Mesendoderm (in vitro differentiated cells): ENCODE measurements at regions not wholly inside any gene's neighbourhood (a gene's known extent, or its start where the extent isn't known, plus 50 kb on each side); places are given as distances from the start of the nearest gene placed in this dataset.

Source experiments
- DNase-seq: peaks from one replicate; pipeline ENCODE4 v3.0.0; 2013
- H2AK5ac ChIP-seq: 2 replicates; pipeline ENCODE4 v1.6.1; 2013; ENCODE audit warnings: low read length, inconsistent platforms
- H2BK120ac ChIP-seq: 2 replicates; pipeline ENCODE4 v1.6.1; 2013; ENCODE audit warnings: low read depth, mild to moderate bottlenecking, low read length, moderate library complexity, mixed read lengths
- H2BK15ac ChIP-seq: replicated peaks from 2 replicates; pipeline ENCODE4 v1.6.1; 2013; ENCODE audit warnings: low read depth, mild to moderate bottlenecking, moderate library complexity
- H2BK5ac ChIP-seq: 2 replicates; pipeline ENCODE4 v1.6.1; 2013; ENCODE audit warnings: low read length, inconsistent platforms
- H3K18ac ChIP-seq: 2 replicates; pipeline ENCODE4 v1.6.1; 2013; ENCODE audit warnings: mild to moderate bottlenecking, low read length, mixed read lengths
- H3K23ac ChIP-seq: one replicate; pipeline ENCODE4 v1.6.1; 2013; ENCODE audit warnings: low read length
- H3K27ac ChIP-seq: 2 replicates; pipeline ENCODE4 v1.5.1; 2013; ENCODE audit warnings: low read depth, mild to moderate bottlenecking, inconsistent platforms, low read length, moderate library complexity
- H3K27me3 ChIP-seq: 2 replicates; pipeline ENCODE4 v1.6.1; 2013; ENCODE audit warnings: low read length, control low read depth, mild to moderate bottlenecking, inconsistent platforms; ENCODE audit not compliant: insufficient read depth, poor library complexity
- H3K36me3 ChIP-seq: 2 replicates; pipeline ENCODE4 v1.6.1; 2013; ENCODE audit warnings: low read length, inconsistent platforms; ENCODE audit not compliant: control insufficient read depth, insufficient read depth
- H3K4ac ChIP-seq: one replicate; pipeline ENCODE4 v1.6.1; 2013; ENCODE audit warnings: low read depth, mild to moderate bottlenecking, low read length, moderate library complexity
- H3K4me1 ChIP-seq: 2 replicates; pipeline ENCODE4 v1.6.1; 2013; ENCODE audit warnings: low read depth, low read length, inconsistent platforms; ENCODE audit not compliant: control insufficient read depth
- H3K4me2 ChIP-seq: 2 replicates; pipeline ENCODE4 v1.6.1; 2013; ENCODE audit warnings: low read length
- H3K4me3 ChIP-seq: 2 replicates; pipeline ENCODE4 v1.5.1; 2013; ENCODE audit warnings: mild to moderate bottlenecking, low read length
- H3K56ac ChIP-seq: one replicate; pipeline ENCODE4 v1.6.1; 2013; ENCODE audit warnings: low read length
- H3K79me1 ChIP-seq: 2 replicates; pipeline ENCODE4 v1.6.1; 2013; ENCODE audit warnings: low read length, inconsistent platforms
- H3K79me2 ChIP-seq: 2 replicates; pipeline ENCODE4 v1.6.1; 2013; ENCODE audit warnings: mild to moderate bottlenecking, low read length; ENCODE audit not compliant: control insufficient read depth, insufficient read depth
- H3K9ac ChIP-seq: 2 replicates; pipeline ENCODE4 v1.6.1; 2013; ENCODE audit warnings: low read length, inconsistent platforms
- H4K5ac ChIP-seq: one replicate; pipeline ENCODE4 v1.6.1; 2013; ENCODE audit warnings: low read length
- H4K8ac ChIP-seq: one replicate; pipeline ENCODE4 v1.6.1; 2013; ENCODE audit warnings: low read depth, mild to moderate bottlenecking, control low read depth, low read length, moderate library complexity
- WGBS: extraction: QIAGEN DNeasy Blood & Tissue Kit; methylation state at CpG from one replicate; pipeline ENCODE4 v1.1.7; 2013; ENCODE audit warnings: low lambda C conversion rate, missing lambda C conversion rate; ENCODE audit not compliant: insufficient coverage; ENCODE audit errors: extremely low coverage; 5-methylcytosine and 5-hydroxymethylcytosine counted together

DNA sequence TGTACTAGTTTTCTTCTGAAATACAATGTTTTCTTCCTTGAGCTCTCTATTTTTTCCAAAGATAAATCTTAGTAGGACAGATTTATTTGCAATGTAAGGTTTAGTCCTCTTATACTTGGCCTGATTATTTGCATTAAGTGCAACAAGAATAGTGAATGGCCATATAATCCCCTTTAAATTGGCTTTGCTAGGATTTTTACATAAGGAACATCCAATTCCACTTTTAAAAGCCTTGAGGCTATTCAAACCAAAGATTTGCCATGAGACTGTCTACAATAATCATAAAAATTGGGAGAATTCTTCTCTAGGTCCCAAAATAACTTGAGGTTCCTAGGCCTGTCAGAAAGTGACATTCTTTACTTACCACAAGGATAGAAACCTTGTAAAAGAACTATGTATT, 128.6 kb upstream of the THSD7A start:
- no peak overlapping the region for H2BK5ac ChIP-seq
- no peak overlapping the region for H3K4ac ChIP-seq
- no peak overlapping the region for H3K23ac ChIP-seq
- H3K27ac ChIP-seq = no peak overlapping the region
- no peak overlapping the region for H3K4me2 ChIP-seq
- no peak overlapping the region for H4K5ac ChIP-seq
- no peak overlapping the region for H3K9ac ChIP-seq
- no peak overlapping the region for H3K56ac ChIP-seq
- no peak overlapping the region for H3K4me3 ChIP-seq
- H3K79me1 ChIP-seq = no peaks in the 10 kb centered on the region
- no peaks in the 10 kb centered on the region for H3K79me2 ChIP-seq
- H3K36me3 ChIP-seq = no peaks in the 10 kb centered on the region
- H3K4me1 ChIP-seq = no peaks in the 10 kb centered on the region
- no peak overlapping the region for H2AK5ac ChIP-seq
- H2BK120ac ChIP-seq = no peak overlapping the region
- no peak overlapping the region for H2BK15ac ChIP-seq
- no peak overlapping the region for H3K18ac ChIP-seq
- no peak for DNase-seq
- no peak overlapping the region for H4K8ac ChIP-seq
- no peaks in the 10 kb centered on the region for H3K27me3 ChIP-seq

DNA sequence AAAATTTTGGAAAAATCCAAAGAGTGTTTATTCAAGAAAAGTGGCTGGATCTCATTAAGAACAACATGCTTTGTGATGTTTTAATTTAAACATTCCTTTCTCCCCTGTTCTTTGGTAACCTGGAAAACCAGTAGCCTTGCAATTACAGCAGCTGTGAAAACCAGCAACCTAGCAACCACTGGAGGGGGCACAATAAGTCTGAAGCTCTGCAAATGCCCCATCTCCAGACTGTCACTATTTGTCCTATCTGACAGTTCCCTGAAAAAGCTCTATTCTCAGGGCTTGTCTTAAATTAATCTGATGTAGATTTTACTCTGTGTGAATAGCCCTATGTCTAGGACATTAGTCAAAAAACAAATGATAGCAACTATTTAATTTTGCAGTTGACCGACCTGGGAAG, 137.6 kb upstream of the THSD7A start:
- Histone ChIP-seq H4K8ac (no peak overlapping the region), H3K36me3 (no peaks in the 10 kb centered on the region), H3K56ac (no peak overlapping the region), H3K27me3 (no peaks in the 10 kb centered on the region), H3K4ac (no peak overlapping the region), H3K18ac (no peak overlapping the region), H3K9ac (no peak overlapping the region), H3K4me1 (no peaks in the 10 kb centered on the region), H4K5ac (no peak overlapping the region), H2BK120ac (no peak overlapping the region), H2AK5ac (no peak overlapping the region), H3K79me1 (no peaks in the 10 kb centered on the region), H3K4me3 (no peak overlapping the region), H2BK5ac (no peak overlapping the region), H3K79me2 (no peaks in the 10 kb centered on the region), H3K23ac (no peak overlapping the region), H2BK15ac (no peak overlapping the region), H3K4me2 (no peak overlapping the region), H3K27ac (no peak overlapping the region)
- DNase-seq = peak; percentile 59
- WGBS = no CpG with 5 or more reads among the region's 1 CpG

DNA sequence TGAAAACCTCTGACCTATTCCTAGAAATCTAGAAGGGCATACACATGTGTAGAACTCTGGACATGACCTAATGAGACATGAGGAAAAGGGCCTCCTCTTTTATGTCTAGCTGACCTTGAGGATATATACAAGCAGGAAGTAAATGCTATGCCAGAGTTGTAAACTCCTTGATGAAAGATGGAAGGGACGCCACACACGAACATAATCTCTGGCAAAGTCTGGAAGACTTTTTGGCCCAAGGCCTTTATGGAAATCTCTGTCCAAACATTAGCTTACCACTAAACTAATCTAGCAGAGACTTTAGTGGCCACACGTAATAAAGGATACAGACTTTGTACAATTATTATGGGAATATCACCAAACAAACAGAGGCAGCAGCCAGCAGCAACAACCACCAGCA, 138.1 kb upstream of the THSD7A start:
- no peaks in the 10 kb centered on the region for H3K4me1 ChIP-seq
- no CpG with 5 or more reads among the region's 3 CpGs for WGBS
- H3K79me2 ChIP-seq = no peaks in the 10 kb centered on the region
- no peak for DNase-seq
- H3K4me3 ChIP-seq = no peak overlapping the region
- H2BK120ac ChIP-seq = no peak overlapping the region
- no peak overlapping the region for H4K8ac ChIP-seq
- no peak overlapping the region for H2AK5ac ChIP-seq
- no peaks in the 10 kb centered on the region for H3K27me3 ChIP-seq
- no peak overlapping the region for H3K18ac ChIP-seq
- H3K9ac ChIP-seq = no peak overlapping the region
- H4K5ac ChIP-seq = no peak overlapping the region
- H3K4me2 ChIP-seq = no peak overlapping the region
- H3K23ac ChIP-seq = no peak overlapping the region
- no peaks in the 10 kb centered on the region for H3K36me3 ChIP-seq
- H3K4ac ChIP-seq = no peak overlapping the region
- H2BK15ac ChIP-seq = no peak overlapping the region
- H3K27ac ChIP-seq = no peak overlapping the region
- H3K79me1 ChIP-seq = no peaks in the 10 kb centered on the region
- no peak overlapping the region for H3K56ac ChIP-seq
- no peak overlapping the region for H2BK5ac ChIP-seq

DNA sequence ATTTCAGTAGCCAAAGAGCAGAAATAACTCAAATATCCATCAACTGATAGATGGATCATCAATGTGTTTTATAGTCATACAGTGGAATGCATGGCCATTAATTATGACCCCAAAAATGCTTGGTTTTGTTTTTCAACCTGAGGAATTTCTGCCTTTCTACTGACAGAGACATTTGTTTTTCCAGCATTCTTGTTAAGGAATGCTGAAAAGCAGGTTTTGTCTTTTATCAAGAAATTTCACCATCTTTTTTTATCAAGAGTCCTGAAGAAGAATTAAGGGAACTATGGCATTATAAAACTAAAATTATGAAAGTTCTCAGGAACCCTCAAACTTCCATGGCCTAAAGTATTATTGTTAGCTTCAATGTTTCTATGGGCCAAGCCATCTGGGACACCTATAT, 153.4 kb upstream of the THSD7A start:
- Histone ChIP-seq H3K79me2 (no peaks in the 10 kb centered on the region), H3K4me3 (no peak overlapping the region), H3K36me3 (no peaks in the 10 kb centered on the region), H2BK15ac (no peak overlapping the region), H3K4ac (no peak overlapping the region), H2BK120ac (no peak overlapping the region), H3K4me2 (no peak overlapping the region), H4K8ac (no peak overlapping the region), H3K9ac (no peak overlapping the region), H2BK5ac (no peak overlapping the region), H3K27ac (no peak overlapping the region), H3K4me1 (no peaks in the 10 kb centered on the region), H4K5ac (no peak overlapping the region), H2AK5ac (no peak overlapping the region), H3K18ac (no peak overlapping the region), H3K56ac (no peak overlapping the region), H3K79me1 (no peaks in the 10 kb centered on the region), H3K23ac (no peak overlapping the region), H3K27me3 (no peaks in the 10 kb centered on the region)
- DNase-seq = peak; percentile 27

- no peaks in the 10 kb centered on the region for H3K4me1 ChIP-seq
- WGBS = no CpG with 5 or more reads among the region's 3 CpGs
These were observed 154.0 kb upstream of the THSD7A start for GRCh38 chr7:11985971-11986370.

DNA sequence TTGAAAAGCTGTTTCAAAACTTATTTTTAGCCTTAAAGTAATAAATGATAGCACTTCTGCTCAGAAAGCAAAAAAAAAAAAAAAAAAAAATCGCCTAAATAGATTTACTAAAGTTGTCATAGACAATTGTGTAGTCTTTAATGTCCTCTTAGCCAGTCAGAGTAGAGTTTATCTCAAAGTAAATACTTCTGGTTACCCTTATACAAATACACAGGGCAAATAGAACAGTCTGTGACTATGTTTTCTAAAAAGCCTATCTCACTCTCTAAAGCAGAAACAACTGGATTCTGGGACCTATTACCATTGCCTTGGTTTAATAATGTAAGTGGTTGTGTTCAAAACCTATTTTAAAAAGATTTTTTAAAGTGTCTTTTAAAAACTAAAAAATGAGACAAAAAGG, 156.2 kb upstream of the THSD7A start:
- no peak overlapping the region for H3K27ac ChIP-seq
- H3K4me2 ChIP-seq = no peak overlapping the region
- no peaks in the 10 kb centered on the region for H3K79me2 ChIP-seq
- no peak overlapping the region for H2AK5ac ChIP-seq
- H3K9ac ChIP-seq = no peak overlapping the region
- H4K8ac ChIP-seq = no peak overlapping the region
- H3K56ac ChIP-seq = no peak overlapping the region
- no peaks in the 10 kb centered on the region for H3K79me1 ChIP-seq
- H2BK15ac ChIP-seq = no peak overlapping the region
- H3K4me3 ChIP-seq = no peak overlapping the region
- H3K4ac ChIP-seq = no peak overlapping the region
- H3K18ac ChIP-seq = no peak overlapping the region
- no peak overlapping the region for H2BK120ac ChIP-seq
- WGBS = no CpG with 5 or more reads among the region's 1 CpG
- H3K23ac ChIP-seq = no peak overlapping the region
- no peak overlapping the region for H2BK5ac ChIP-seq
- H4K5ac ChIP-seq = no peak overlapping the region
- no peaks in the 10 kb centered on the region for H3K4me1 ChIP-seq
- H3K27me3 ChIP-seq = no peaks in the 10 kb centered on the region
- no peak for DNase-seq
- no peaks in the 10 kb centered on the region for H3K36me3 ChIP-seq

More at GRCh38 chr7:11985971-11986370, 154.0 kb upstream of the THSD7A start:
- Histone ChIP-seq H2BK15ac (no peak overlapping the region), H3K36me3 (no peaks in the 10 kb centered on the region), H2BK5ac (no peak overlapping the region), H4K8ac (no peak overlapping the region), H3K4me2 (no peak overlapping the region), H2BK120ac (no peak overlapping the region), H4K5ac (no peak overlapping the region), H3K79me2 (no peaks in the 10 kb centered on the region), H3K27me3 (no peaks in the 10 kb centered on the region), H3K4me3 (no peak overlapping the region), H3K27ac (no peak overlapping the region), H3K18ac (no peak overlapping the region), H3K23ac (no peak overlapping the region), H3K79me1 (no peaks in the 10 kb centered on the region), H3K9ac (no peak overlapping the region), H2AK5ac (no peak overlapping the region), H3K56ac (no peak overlapping the region), H3K4ac (no peak overlapping the region)
- DNase-seq = no peak
